SK-N-SH (cell line): ENCODE measurements at regions not wholly inside any gene's neighbourhood (a gene's known extent, or its start where the extent isn't known, plus 50 kb on each side); places are given as distances from the start of the nearest gene placed in this dataset.

Source experiments
- CTCF ChIA-PET: fragments of 300-600, 350-600 bp; formaldehyde crosslinking; extraction: SDS; loops from one replicate; lab custom pipeline; 2021; lab: Yijun Ruan, JAX
- POLR2A ChIA-PET: fragments of 350-600 bp; sonication (Branson Sonifier 250); formaldehyde crosslinking; extraction: SDS; loops from one replicate; lab custom pipeline; 2020; ENCODE audit warnings: antibody characterized with exemption, inconsistent platforms; lab: Yijun Ruan, JAX
- DNase-seq: peaks from one replicate; pipeline ENCODE4 v3.0.0; 2012
- H2AFZ ChIP-seq: fragments of 200-600 bp; sonication (generic); 2 replicates; pipeline ENCODE4 v1.8.1; 2016; ENCODE audit warnings: antibody characterized with exemption, mild to moderate bottlenecking, low read depth
- H3F3A ChIP-seq: fragments of 200-600 bp; sonication (generic); replicated peaks from 2 replicates; pipeline ENCODE3; 2016; ENCODE audit warnings: antibody characterized with exemption, mild to moderate bottlenecking; ENCODE audit not compliant: insufficient read depth
- H3K27ac ChIP-seq, 2 experiments: fragments of 200-500 bp in 1 of 2; fragments of 200-600 bp in 1 of 2; sonication (Bioruptor generic) in 1 of 2; sonication (generic), shearing (Covaris generic) in 1 of 2; 2 replicates each; pipeline versions ENCODE4 v1.5.1 to v1.6.1; 2014 to 2016; ENCODE audit warnings: low read depth in 2 of 2, inconsistent platforms in 1 of 2, low read length in 1 of 2, mild to moderate bottlenecking in 1 of 2, mixed read lengths in 1 of 2
- H3K27me3 ChIP-seq: fragments of 200-600 bp; sonication (generic), shearing (Covaris generic); 2 replicates; pipeline ENCODE4 v1.6.1; 2016; ENCODE audit warnings: mixed run types; ENCODE audit not compliant: insufficient read depth
- H3K36me3 ChIP-seq, 2 experiments: fragments of 200-500 bp in 1 of 2; fragments of 200-600 bp in 1 of 2; sonication (Bioruptor generic) in 1 of 2; sonication (generic) in 1 of 2; replicated peaks in 1 of 2; 2 replicates each; pipeline versions ENCODE3 to v1.5.1; 2014 to 2016; ENCODE audit warnings: low read length in 1 of 2, mild to moderate bottlenecking in 1 of 2; ENCODE audit not compliant: insufficient read depth in 2 of 2, control insufficient read depth in 1 of 2
- H3K4me1 ChIP-seq, 2 experiments: fragments of 200-500 bp in 1 of 2; fragments of 200-600 bp in 1 of 2; sonication (Bioruptor generic) in 1 of 2; sonication (generic), shearing (Covaris generic) in 1 of 2; 2 replicates each; pipeline versions ENCODE4 v1.5.1 to v1.6.1; 2014 to 2016; ENCODE audit warnings: low read depth in 1 of 2, low read length in 1 of 2, mixed run types in 1 of 2; ENCODE audit not compliant: insufficient read depth in 2 of 2, control insufficient read depth in 1 of 2
- H3K4me2 ChIP-seq: fragments of 200-600 bp; sonication (generic), shearing (Covaris generic); 2 replicates; pipeline ENCODE4 v1.6.1; 2017; ENCODE audit warnings: mixed run types
- H3K4me3 ChIP-seq, 2 experiments: fragments of 200-500 bp in 1 of 2; fragments of 200-600 bp in 1 of 2; sonication (Bioruptor generic) in 1 of 2; sonication (generic), shearing (Covaris generic) in 1 of 2; 2 replicates each; pipeline versions ENCODE4 v1.5.1 to v1.8.1; 2014 to 2016; ENCODE audit warnings: low read depth in 2 of 2, inconsistent platforms in 1 of 2, low read length in 1 of 2, mild to moderate bottlenecking in 1 of 2, mixed read lengths in 1 of 2, moderate library complexity in 1 of 2
- H3K79me2 ChIP-seq: fragments of 200-600 bp; sonication (generic); 2 replicates; pipeline ENCODE4 v1.8.1; 2017; ENCODE audit warnings: mild to moderate bottlenecking; ENCODE audit not compliant: insufficient read depth
- H3K9ac ChIP-seq: fragments of 200-600 bp; sonication (generic); 2 replicates; pipeline ENCODE4 v1.6.1; 2017; ENCODE audit warnings: mixed run types
- H3K9me2 ChIP-seq: fragments of 200-600 bp; sonication (generic); 2 replicates; pipeline ENCODE4 v1.6.1; 2017; ENCODE audit warnings: mixed run types
- H3K9me3 ChIP-seq: fragments of 200-600 bp; sonication (generic); 2 replicates; pipeline ENCODE4 v1.6.1; 2017; ENCODE audit warnings: mixed run types, mild to moderate bottlenecking, moderate library complexity
- H4K20me1 ChIP-seq: fragments of 200-600 bp; sonication (generic); 2 replicates; pipeline ENCODE4 v1.6.1; 2017; ENCODE audit warnings: mild to moderate bottlenecking, mixed run types; ENCODE audit not compliant: insufficient read depth
- EP300 ChIP-seq, 2 experiments: IDR thresholded peaks; 2 replicates each; pipeline versions ENCODE4 v1.4.0 to v1.6.1; 2012; ENCODE audit warnings: borderline replicate concordance in 1 of 2, low read depth in 1 of 2, low read length in 1 of 2
- FOSL2 ChIP-seq: IDR thresholded peaks from 2 replicates; pipeline ENCODE4 v1.4.0; 2012; ENCODE audit warnings: low read depth, mild to moderate bottlenecking, moderate library complexity, borderline replicate concordance
- FOXM1 ChIP-seq: IDR thresholded peaks from 2 replicates; pipeline ENCODE4 v1.4.0; 2012; ENCODE audit warnings: low read depth, mild to moderate bottlenecking
- GATA2 ChIP-seq: sonication (generic); formaldehyde crosslinking; IDR thresholded peaks from 2 replicates; pipeline ENCODE4 v1.5.0; 2020; ENCODE audit warnings: mild to moderate bottlenecking, missing genetic modification reagents
- IRF3 ChIP-seq: fragments of 150-350 bp; IDR thresholded peaks from 2 replicates; pipeline ENCODE4 v1.6.1; 2016; ENCODE audit warnings: mild to moderate bottlenecking, low read depth, low read length
- JUND ChIP-seq: IDR thresholded peaks from 2 replicates; pipeline ENCODE4 v1.4.0; 2012
- MAX ChIP-seq: IDR thresholded peaks from 2 replicates; pipeline ENCODE4 v1.4.0; 2012; ENCODE audit warnings: low read depth
- NFIC ChIP-seq: IDR thresholded peaks from 2 replicates; pipeline ENCODE4 v1.4.0; 2012; ENCODE audit warnings: borderline replicate concordance
- PBX3 ChIP-seq: IDR thresholded peaks from 2 replicates; pipeline ENCODE4; 2012
- POLR2AphosphoS5 ChIP-seq: IDR thresholded peaks from 2 replicates; pipeline ENCODE4 v1.6.1; 2012; ENCODE audit warnings: low read depth, low read length
- RCOR1 ChIP-seq: fragments of 150-350 bp; IDR thresholded peaks from 2 replicates; pipeline ENCODE4 v1.6.1; 2017; ENCODE audit warnings: antibody characterized with exemption, low read length
- REST ChIP-seq: IDR thresholded peaks from 2 replicates; pipeline ENCODE4 v1.6.1; 2012; ENCODE audit warnings: mild to moderate bottlenecking, low read depth, low read length, moderate library complexity
- RFX5 ChIP-seq: IDR thresholded peaks from 2 replicates; pipeline ENCODE4 v1.6.1; 2012; ENCODE audit warnings: mild to moderate bottlenecking, improper control_type of control experiment, low read length
- TAF1 ChIP-seq: IDR thresholded peaks from 2 replicates; pipeline ENCODE4 v1.6.1; 2012; ENCODE audit warnings: low read depth, mild to moderate bottlenecking, low read length, moderate library complexity, borderline replicate concordance
- TCF12 ChIP-seq: IDR thresholded peaks from 2 replicates; pipeline ENCODE4 v1.4.0; 2012
- USF1 ChIP-seq: IDR thresholded peaks from 2 replicates; pipeline ENCODE4 v1.4.0; 2012; ENCODE audit warnings: low read depth, borderline replicate concordance
- ZBTB33 ChIP-seq: IDR thresholded peaks from 2 replicates; pipeline ENCODE4 v1.4.0; 2012; ENCODE audit warnings: low read depth, borderline replicate concordance
- WGBS: methylation state at CpG from one replicate; pipeline ENCODE4 v1.1.6; 2017; ENCODE audit warnings: low lambda C conversion rate; 5-methylcytosine and 5-hydroxymethylcytosine counted together

GRCh38 chr6:101086473-101086872, 205.3 kb upstream of the ASCC3 start:
- no peak overlapping the region for H3K9ac ChIP-seq
- no peak overlapping the region for H3K4me2 ChIP-seq
- WGBS, result 37% methylated on average over 1 of the region's 1 CpG
- peaks cover 2 to 15% of the 10 kb centered on the region in 2 experiments; a peak in 2 of 4 replicates for H3K4me1 ChIP-seq
- no peak overlapping the region for H3K4me3 ChIP-seq
- no peak overlapping the region for H2AFZ ChIP-seq
- no peaks in the 10 kb centered on the region for H3K9me3 ChIP-seq
- POLR2A ChIA-PET, result no interaction called here
- H3K9me2 ChIP-seq, result 0 out of 2 replicates have a peak, but pooled peaks cover 3% of the 10 kb centered on the region
- no peak for DNase-seq
- H3K27ac ChIP-seq, result no peak overlapping the region
- H3K36me3 ChIP-seq, result no peaks in the 10 kb centered on the region
- no peaks in the 10 kb centered on the region for H4K20me1 ChIP-seq
- H3F3A ChIP-seq, result peaks cover 3% of the 10 kb centered on the region
- no peaks in the 10 kb centered on the region for H3K79me2 ChIP-seq
- no peak for TF ChIP-seq FOXM1
- TF ChIP-seq RFX5, result no peak
- TF ChIP-seq FOSL2, result no peak
- no peak for TF ChIP-seq JUND
- TF ChIP-seq ZBTB33, result no peak
- TF ChIP-seq EP300 (IDR thresholded peaks at IDR 0.05; ENCODE audit: borderline replicate concordance in 1 of 2, low read depth in 1 of 2, low read length in 1 of 2), result no peak
- no peak for TF ChIP-seq RCOR1
- TF ChIP-seq POLR2AphosphoS5, result no peak
- no peak for TF ChIP-seq TCF12
- no peak for TF ChIP-seq REST
- no peak for TF ChIP-seq TAF1
- TF ChIP-seq PBX3, result no peak
- no peak for TF ChIP-seq IRF3
- TF ChIP-seq NFIC, result no peak
- no peak for TF ChIP-seq GATA2 (CRISPR knock-in tag)
- no peak for TF ChIP-seq MAX
- no peak for TF ChIP-seq USF1
- no peaks in the 10 kb centered on the region for H3K27me3 ChIP-seq
- CTCF ChIA-PET, result interaction anchor here (0.9 to 1.5 kb wide), 2 partner anchors 9 to 27 kb away, joined by 3 to 4 read pairs; no protein-coding TSS in a partner anchor
